GM12878 (cell line): ENCODE measurements at regions not wholly inside any gene's neighbourhood (a gene's known extent, or its start where the extent isn't known, plus 50 kb on each side); places are given as distances from the start of the nearest gene placed in this dataset.

ENCODE experiments used
- ATAC-seq: fragments of 200-7000 bp; cut with Tn5 transposase; 3 replicates; pipeline ENCODE4 v1.9.1; 2020; ENCODE audit warnings: mild to moderate bottlenecking, moderate library complexity
- BruUV-seq: library from RNA; stranded (reverse); fragments of 400-500 nt; replicated peaks from 2 replicates; lab custom pipeline; 2021; lab: Mats Ljungman, UMichigan
- CTCF ChIA-PET: fragments of 300-600 bp; sonication (Branson Sonifier 250); formaldehyde crosslinking; extraction: SDS; loops from one replicate; lab custom pipeline; 2021; ENCODE audit warnings: inconsistent platforms; lab: Yijun Ruan, JAX
- POLR2A ChIA-PET: fragments of 350-600 bp; formaldehyde crosslinking; extraction: SDS; loops from one replicate; lab custom pipeline; 2021; ENCODE audit warnings: inconsistent platforms; lab: Charles Lee
- RAD21 ChIA-PET: fragments of 300-600 bp; sonication (Branson Sonifier 250); formaldehyde crosslinking; loops from one replicate; lab custom pipeline; 2023; ENCODE audit warnings: antibody characterized with exemption; ENCODE audit not compliant: unreplicated experiment; lab: Charles Lee
- SMC1A ChIA-PET: fragments of 300-600 bp; sonication (Branson Sonifier 250); formaldehyde crosslinking; loops from one replicate; lab custom pipeline; 2023; ENCODE audit not compliant: unreplicated experiment, uncharacterized antibody; lab: Charles Lee
- DNase-seq: peaks from one replicate; pipeline ENCODE4 v3.0.0-alpha.2; 2011; ENCODE audit warnings: low read depth, low spot score
- FAIRE-seq: peaks from 3 replicates; lab custom pipeline; 2011; peaks lifted over from hg19 to GRCh38; lab: Jason Lieb, UNC
- H2AFZ ChIP-seq: 2 replicates; pipeline ENCODE4 v1.6.0; 2011; ENCODE audit warnings: low read depth, low read length, control low read depth; ENCODE audit not compliant: control insufficient read depth
- H3K27ac ChIP-seq: 2 replicates; pipeline ENCODE4 v1.5.1; 2011; ENCODE audit warnings: control low read depth; ENCODE audit not compliant: control insufficient read depth, insufficient read depth
- H3K27me3 ChIP-seq, 2 experiments: replicated peaks in 1 of 2; 2 replicates each; pipeline versions ENCODE4 v1.6.0 to v1.6.1; 2011; ENCODE audit warnings: low read length in 1 of 2; ENCODE audit not compliant: control insufficient read depth in 2 of 2, insufficient read depth in 2 of 2
- H3K36me3 ChIP-seq, 2 experiments: 2 replicates each; pipeline ENCODE4 v1.5.1; 2011; ENCODE audit warnings: low read length in 1 of 2; ENCODE audit not compliant: control insufficient read depth in 2 of 2, insufficient read depth in 2 of 2
- H3K4me1 ChIP-seq: 2 replicates; pipeline ENCODE4 v1.6.1; 2011; ENCODE audit warnings: mild to moderate bottlenecking, low read length, moderate library complexity, mixed read lengths; ENCODE audit not compliant: control insufficient read depth, insufficient read depth
- H3K4me2 ChIP-seq: 2 replicates; pipeline ENCODE4 v1.6.0; 2011; ENCODE audit warnings: control low read depth; ENCODE audit not compliant: control insufficient read depth, insufficient read depth
- H3K4me3 ChIP-seq: fragments of 200-600 bp; sonication (generic); 2 replicates; pipeline ENCODE4 v1.5.1; 2016
- H3K79me2 ChIP-seq: 2 replicates; pipeline ENCODE4 v1.6.0; 2011; ENCODE audit warnings: low read length; ENCODE audit not compliant: control insufficient read depth, insufficient read depth
- H3K9ac ChIP-seq: 2 replicates; pipeline ENCODE4 v1.8.0; 2011; ENCODE audit warnings: low read length, control low read depth, mixed read lengths; ENCODE audit not compliant: control insufficient read depth, insufficient read depth
- H3K9me3 ChIP-seq: replicated peaks from 3 replicates; pipeline ENCODE4 v1.5.1; 2011; ENCODE audit warnings: mild to moderate bottlenecking, low read length; ENCODE audit not compliant: control insufficient read depth, insufficient read depth
- H4K20me1 ChIP-seq: 2 replicates; pipeline ENCODE4 v1.6.0; 2011; ENCODE audit not compliant: control insufficient read depth, insufficient read depth
- FOS ChIP-seq: IDR thresholded peaks from 3 replicates; pipeline ENCODE4 v1.6.1; 2011; ENCODE audit warnings: borderline replicate concordance; ENCODE audit not compliant: insufficient read length; ENCODE audit errors: extremely low read depth
- IKZF2 ChIP-seq, 2 experiments: fragments of 450-650 bp; IDR thresholded peaks; 2 replicates each; pipeline ENCODE4 v1.6.1; 2017; ENCODE audit warnings: mild to moderate bottlenecking in 2 of 2, moderate library complexity in 2 of 2
- JUNB ChIP-seq: IDR thresholded peaks from 2 replicates; pipeline ENCODE4 v1.6.1; 2016; ENCODE audit warnings: antibody characterized with exemption, mild to moderate bottlenecking
- ZBED1 ChIP-seq: IDR thresholded peaks from 2 replicates; pipeline ENCODE4 v1.6.1; 2016; ENCODE audit warnings: borderline replicate concordance
- ZNF217 ChIP-seq: fragments of 450-650 bp; IDR thresholded peaks from 2 replicates; pipeline ENCODE4 v1.6.1; 2017; ENCODE audit warnings: antibody characterized with exemption, mild to moderate bottlenecking
- WGBS: methylation state at CpG from one replicate; pipeline ENCODE4 v1.1.6; 2016; ENCODE audit warnings: low lambda C conversion rate; ENCODE audit not compliant: insufficient replicate concordance, insufficient coverage; ENCODE audit errors: missing lambda C conversion rate; 5-methylcytosine and 5-hydroxymethylcytosine counted together
- in situ Hi-C: fragments of 300-500 bp; cut with MboI; formaldehyde crosslinking; loops from 9 replicates; pipeline ENCODE4 v1.14.3; 2018; ENCODE audit warnings: mixed read lengths
- intact Hi-C: fragments of 100-400 bp; cut with micrococcal nuclease; formaldehyde crosslinking; loops from one replicate; pipeline ENCODE4 v1.14.2; 2022; ENCODE audit not compliant: unreplicated experiment
- TF ChIP-seq, protein P1 (sequence below): fragments of 450-650 bp; IDR thresholded peaks from 2 replicates; pipeline ENCODE4 v1.6.1; 2017; ENCODE audit warnings: mild to moderate bottlenecking
- TF ChIP-seq, protein P2 (sequence below): IDR thresholded peaks from 2 replicates; pipeline ENCODE4 v1.6.1; 2011; ENCODE audit warnings: low read depth, low read length, improper control_type of control experiment, borderline replicate concordance

DNA sequence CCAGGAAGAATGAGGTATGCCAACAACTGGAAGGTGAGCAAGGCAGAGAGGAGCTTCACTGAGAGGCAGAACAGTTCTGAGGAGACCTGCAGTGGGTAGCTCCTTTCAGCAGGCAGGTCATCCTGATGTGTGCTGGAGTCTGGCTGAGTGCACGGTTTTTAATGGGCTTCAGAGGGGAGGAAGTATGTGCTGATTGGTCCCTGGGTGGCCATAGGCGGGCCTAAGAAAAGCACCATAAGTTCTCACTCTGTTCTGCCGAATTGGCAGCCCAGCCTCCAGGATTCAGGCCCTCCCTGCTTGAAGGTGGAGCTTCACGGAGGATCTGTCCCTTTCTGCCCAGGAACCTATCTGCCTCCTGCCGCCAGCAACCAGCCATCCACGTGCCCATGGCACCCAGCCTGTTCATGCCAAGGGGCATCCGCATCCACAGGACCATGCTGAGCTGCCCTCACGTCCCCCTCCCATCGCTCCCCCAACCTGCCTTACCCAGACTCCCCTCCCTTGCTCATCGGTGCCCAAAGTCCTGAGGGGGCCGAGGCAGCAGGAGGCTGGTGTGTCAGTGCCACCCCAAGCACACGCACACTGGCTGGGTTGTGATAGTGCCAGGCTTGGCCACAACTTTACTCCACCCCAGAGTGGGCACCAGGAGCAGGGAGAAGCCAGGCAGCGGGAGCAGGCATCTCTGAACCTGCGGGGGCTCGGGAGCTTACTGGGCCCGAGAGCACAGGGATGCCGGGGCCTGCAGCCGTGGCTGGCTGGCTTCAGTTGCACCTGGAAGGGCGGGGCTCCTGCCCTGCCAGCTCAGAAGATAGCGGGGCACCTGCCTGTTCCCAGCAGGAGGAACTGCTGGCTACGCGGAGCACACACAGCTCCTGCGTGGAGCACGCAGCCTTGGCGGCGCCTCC is 608.4 kb upstream of the FOXG1 start:
- no TSS peak for BruUV-seq
- Histone ChIP-seq H3K4me2 (no peak overlapping the region), H4K20me1 (no peaks in the 10 kb centered on the region), H2AFZ (no peak overlapping the region), H3K4me1 (no peaks in the 10 kb centered on the region), H3K4me3 (no peak overlapping the region), H3K9me3 (no peaks in the 10 kb centered on the region; the same call in 2 of the 3 replicates), H3K27ac (no peak overlapping the region), H3K36me3 (no peaks in the 10 kb centered on the region), H3K79me2 (no peaks in the 10 kb centered on the region), H3K27me3 (no peaks in the 10 kb centered on the region), H3K9ac (no peak overlapping the region)
- in situ Hi-C loops (no loop called here), intact Hi-C loops (no loop called here)
- ATAC-seq, result no peak
- CTCF ChIA-PET, result no interaction called here
- 42% methylated on average over 25 of the region's 26 CpGs for WGBS
- no peak for TF ChIP-seq ZNF217
- no peak for TF ChIP-seq JUNB
- no peak for DNase-seq
- SMC1A ChIA-PET, result no interaction called here
- RAD21 ChIA-PET, result no interaction called here
- FAIRE-seq, result no peak
- POLR2A ChIA-PET, result no interaction called here

DNA sequence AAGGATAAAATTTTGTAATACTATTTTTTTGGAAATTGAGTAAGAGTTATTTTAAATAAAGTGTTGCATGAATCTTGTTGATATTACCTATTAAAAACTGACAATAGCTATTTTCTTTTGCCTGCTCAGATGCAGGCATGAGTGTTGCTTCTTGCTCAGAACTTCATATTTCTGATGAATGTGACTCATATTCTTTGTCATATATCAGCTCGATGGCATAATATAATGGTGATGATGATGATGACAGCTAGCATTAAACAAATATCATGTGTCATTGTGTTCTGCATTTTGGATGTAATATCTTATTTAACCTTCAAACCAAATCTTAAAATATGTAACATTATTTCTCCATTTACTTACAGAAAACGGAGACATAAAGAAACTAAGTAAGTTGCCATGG is 605.5 kb upstream of the FOXG1 start:
- Histone ChIP-seq H3K9me3 (no peaks in the 10 kb centered on the region; the same call in 2 of the 3 replicates), H3K27me3 (no peaks in the 10 kb centered on the region), H3K36me3 (no peaks in the 10 kb centered on the region), H3K4me2 (no peak overlapping the region), H3K4me1 (no peaks in the 10 kb centered on the region), H4K20me1 (no peaks in the 10 kb centered on the region), H3K4me3 (no peak overlapping the region), H3K27ac (no peak overlapping the region)
- RAD21 ChIA-PET, result no interaction called here
- BruUV-seq, result no TSS peak
- no peak for ATAC-seq
- SMC1A ChIA-PET, result no interaction called here
- WGBS, result 3% methylated on average over 2 of the region's 2 CpGs
- TF ChIP-seq, protein P1, sequence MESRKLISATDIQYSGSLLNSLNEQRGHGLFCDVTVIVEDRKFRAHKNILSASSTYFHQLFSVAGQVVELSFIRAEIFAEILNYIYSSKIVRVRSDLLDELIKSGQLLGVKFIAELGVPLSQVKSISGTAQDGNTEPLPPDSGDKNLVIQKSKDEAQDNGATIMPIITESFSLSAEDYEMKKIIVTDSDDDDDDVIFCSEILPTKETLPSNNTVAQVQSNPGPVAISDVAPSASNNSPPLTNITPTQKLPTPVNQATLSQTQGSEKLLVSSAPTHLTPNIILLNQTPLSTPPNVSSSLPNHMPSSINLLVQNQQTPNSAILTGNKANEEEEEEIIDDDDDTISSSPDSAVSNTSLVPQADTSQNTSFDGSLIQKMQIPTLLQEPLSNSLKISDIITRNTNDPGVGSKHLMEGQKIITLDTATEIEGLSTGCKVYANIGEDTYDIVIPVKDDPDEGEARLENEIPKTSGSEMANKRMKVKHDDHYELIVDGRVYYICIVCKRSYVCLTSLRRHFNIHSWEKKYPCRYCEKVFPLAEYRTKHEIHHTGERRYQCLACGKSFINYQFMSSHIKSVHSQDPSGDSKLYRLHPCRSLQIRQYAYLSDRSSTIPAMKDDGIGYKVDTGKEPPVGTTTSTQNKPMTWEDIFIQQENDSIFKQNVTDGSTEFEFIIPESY, result no peak
- TF ChIP-seq IKZF2 (IDR thresholded peaks at IDR 0.05), result no peak
- TF ChIP-seq, protein P2, sequence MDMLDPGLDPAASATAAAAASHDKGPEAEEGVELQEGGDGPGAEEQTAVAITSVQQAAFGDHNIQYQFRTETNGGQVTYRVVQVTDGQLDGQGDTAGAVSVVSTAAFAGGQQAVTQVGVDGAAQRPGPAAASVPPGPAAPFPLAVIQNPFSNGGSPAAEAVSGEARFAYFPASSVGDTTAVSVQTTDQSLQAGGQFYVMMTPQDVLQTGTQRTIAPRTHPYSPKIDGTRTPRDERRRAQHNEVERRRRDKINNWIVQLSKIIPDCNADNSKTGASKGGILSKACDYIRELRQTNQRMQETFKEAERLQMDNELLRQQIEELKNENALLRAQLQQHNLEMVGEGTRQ, result no peak
- TF ChIP-seq ZBED1, result no peak
- TF ChIP-seq FOS, result no peak
- TF ChIP-seq, all 136 proteins: peak for 0
- intact Hi-C loops, result no loop called here
- Histone ChIP-seq H3K79me2 (no peaks in the 10 kb centered on the region), H3K9ac (no peak overlapping the region), H2AFZ (no peak overlapping the region)
- FAIRE-seq (no peak), DNase-seq (no peak)
- in situ Hi-C loops, result no loop called here
- ChIA-PET CTCF (no interaction called here), POLR2A (no interaction called here)
